ENCODE measurements at regions not wholly inside any gene's neighbourhood (a gene's known extent, or its start where the extent isn't known, plus 50 kb on each side); places are given as distances from the start of the nearest gene placed in this dataset.
"Not testable (repeated sequence)": the region's sequence is repeated elsewhere in the genome, so short reads cannot be mapped to it uniquely, and the experiment has no call there.

GRCh38 chr2:8324901-8325300, 357.0 kb upstream of the ID2 start:
- no peak for DNase-seq (ENCODE audit: low spot score)

DNA sequence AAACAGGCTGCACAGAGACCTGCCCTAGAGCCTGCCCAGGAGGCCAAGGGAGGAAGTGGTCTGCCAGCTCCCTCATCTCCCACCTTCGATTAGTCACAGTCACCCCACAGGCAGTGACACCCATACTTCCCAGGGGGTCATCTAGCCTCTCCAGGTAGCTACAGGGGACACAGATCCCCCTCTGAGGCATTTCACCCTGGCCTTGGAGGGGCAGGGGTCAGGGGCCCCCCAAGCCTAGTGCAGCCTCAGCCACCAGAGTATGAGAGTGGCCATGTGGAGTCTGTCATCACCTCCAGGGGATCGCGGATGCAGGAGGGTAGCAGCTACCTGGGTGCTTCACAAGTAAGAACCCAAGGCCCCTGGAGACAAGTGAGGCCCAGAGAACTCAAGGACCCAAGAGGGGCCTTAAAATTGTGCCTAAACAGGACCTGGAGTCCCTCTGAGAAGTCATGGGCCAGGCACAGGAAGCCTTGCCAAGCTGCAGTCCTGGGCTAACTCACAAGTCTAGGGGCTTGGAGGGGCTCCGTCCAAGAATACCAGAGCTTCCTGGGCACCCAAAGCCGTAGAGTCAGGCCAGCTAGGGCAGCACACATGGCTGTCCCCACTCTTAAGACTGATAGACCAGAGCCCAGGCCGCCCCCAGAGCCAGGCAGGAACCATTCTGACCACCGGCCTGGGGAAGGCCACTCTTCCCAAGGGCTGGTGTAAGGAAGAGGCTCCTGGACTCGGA, 354.3 kb upstream of the ID2 start:
- no peak for DNase-seq (ENCODE audit: low spot score)

DNA sequence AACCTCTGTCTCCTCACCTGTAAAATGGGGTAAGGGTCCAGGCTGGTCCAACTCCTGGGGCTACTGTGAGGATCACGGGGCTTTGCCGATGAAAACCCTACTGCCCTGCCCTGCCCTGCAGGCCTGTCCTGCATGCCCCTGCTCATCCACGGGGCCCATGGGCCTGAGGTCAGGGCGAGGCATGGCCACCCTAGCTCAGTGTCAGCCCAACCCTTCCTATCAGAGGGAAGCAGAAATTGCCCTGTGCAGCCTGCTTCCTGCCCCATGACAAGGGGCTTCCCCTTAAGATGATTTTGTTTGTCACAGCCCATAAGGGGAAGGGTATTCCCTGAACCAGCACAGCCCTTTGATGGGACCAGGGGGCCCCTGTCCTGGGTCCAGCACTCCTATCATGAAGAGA, 353.6 kb upstream of the ID2 start:
- no peak for DNase-seq (ENCODE audit: low spot score)

DNA sequence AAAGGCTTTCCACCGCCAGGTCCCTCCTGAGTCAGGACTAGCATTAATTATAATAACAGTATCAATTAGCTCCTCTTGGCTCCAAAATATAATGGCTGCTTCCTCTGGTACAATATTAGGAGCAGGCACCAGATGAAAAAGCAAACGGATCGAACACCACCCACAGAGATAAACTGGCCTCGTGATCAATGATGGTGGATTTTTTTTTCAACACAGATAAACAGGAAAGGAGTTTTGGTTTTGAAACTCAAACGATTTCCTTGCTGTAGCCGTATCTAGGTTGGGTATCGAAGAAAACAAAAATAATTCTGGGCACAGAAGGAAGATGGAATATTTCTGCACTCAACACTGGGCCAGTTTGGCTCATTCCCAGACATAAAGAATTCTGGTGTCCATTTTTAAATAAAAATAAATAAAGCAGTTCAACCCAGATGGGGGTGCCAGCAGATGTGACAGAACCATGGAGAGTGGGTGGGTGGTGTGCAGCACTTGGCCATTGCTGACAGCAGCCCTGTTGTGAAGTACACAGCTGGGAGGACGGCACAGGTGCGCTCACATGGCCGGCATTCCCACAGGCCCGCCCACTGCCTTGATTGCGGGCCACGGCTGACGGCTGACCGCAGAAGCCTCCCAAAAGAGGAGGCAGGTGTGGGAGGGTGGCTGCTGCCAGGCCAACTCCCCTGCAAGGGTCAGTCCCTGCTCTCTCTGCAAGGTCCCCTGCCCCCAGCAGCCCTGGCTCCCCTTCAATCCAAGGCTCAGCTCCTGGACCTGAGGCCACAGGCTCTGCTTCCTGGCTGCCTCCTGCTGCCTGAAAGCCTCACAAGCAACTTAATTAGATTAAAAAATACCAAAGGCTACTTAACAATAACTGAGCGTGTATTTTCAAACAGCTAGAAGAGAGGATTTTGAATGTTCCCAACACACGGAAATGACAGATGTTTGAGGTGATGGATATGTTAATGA, 351.9 kb upstream of the ID2 start:
- no peak for DNase-seq (ENCODE audit: low spot score)

- DNase-seq (ENCODE audit: low spot score) = no peak
These were observed 350.8 kb upstream of the ID2 start for GRCh38 chr2:8331068-8331467.

DNA sequence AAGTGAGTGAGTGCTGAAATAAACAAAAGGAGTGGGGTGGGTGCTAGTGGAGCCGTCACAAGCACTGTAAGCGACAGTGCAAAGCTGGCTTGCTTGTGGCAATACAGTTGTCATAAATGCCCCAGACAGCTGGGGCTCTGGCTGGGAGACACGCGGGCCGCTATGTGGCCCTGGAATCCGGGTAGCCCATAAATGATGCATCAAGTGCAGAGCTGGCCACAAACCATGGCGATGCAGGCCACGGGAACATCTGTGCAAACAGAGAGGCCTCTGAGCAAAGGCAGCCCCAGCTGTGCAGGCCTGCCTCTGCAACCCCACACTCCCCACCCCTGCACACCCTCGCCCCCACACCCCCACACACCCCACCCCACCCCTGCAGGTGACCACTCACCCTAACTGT, 349.2 kb upstream of the ID2 start:
- DNase-seq (ENCODE audit: low spot score) = no peak

DNA sequence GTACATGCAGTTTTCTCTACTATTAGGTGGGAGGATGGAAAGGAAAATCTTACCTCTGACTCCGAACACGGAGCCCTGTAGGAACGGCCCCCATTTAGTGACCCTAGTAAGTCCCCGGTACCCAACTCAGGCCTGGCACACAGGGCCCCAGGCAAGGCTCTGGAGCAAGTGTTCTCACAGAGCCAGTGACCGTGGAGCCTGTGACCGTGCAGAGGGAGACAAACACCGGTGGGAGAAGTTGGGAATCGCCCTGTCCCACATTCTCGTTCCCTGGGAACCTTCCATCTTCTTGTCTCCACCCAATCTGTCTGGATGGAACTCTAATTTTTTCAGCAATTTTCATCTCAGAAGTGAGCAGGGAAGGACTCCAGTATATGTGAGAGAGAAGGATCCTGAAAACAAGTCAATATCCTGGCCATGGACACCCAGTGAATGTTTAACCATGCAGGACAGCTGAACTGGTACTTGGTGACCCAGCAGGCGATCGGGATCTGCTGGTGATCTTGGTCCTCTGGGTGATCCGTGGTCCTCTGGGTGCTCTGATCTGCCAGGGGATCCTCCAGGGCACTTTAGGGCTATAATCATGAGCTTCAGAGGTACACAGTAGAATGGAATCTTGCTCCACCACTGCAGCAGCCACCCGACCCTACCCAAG, 348.6 kb upstream of the ID2 start:
- no peak for DNase-seq (ENCODE audit: low spot score)

DNA sequence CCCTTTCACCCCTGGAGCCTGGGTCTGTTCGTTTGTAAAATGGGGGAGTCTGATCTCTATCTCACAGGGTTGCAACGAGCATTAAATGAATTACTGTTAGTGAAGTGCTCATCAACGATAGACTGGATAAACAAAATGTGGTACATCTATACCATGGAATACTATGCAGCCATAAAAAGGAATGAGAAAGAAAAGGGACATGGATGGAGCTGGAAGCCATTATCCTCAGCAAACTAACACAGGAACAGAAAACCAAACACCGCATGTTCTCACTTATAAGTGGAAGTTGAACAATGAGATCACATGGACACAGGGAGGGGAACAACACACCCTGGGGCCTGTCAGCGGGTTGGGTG, 348.0 kb upstream of the ID2 start:
- not testable (repeated sequence) for DNase-seq (ENCODE audit: low spot score)

DNA sequence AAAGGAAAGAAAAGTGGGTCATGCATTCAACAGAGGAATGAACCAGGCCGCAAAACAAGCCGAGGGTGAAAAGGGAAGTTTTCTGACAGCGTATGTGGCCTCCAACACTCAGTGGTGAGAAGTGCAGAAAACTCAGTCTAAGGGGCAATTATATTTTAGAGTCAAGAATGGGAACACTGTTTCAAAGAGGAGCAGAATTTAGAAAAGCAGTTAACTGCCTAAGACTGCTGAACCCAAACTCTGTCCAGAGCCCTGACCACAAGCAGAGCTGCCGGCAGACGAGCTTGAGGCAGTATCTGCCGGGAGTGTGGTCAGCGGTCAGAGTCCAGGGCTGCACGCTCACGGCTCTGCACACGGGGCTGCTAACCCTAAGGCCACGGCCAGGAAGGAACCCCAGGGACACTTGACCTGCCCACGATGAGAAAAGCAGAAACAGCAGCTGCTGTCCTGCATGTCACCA, 347.0 kb upstream of the ID2 start:
- DNase-seq (ENCODE audit: low spot score) = no peak

- no peak for DNase-seq (ENCODE audit: low spot score)
These were observed 346.1 kb upstream of the ID2 start for GRCh38 chr2:8335801-8336200.

DNA sequence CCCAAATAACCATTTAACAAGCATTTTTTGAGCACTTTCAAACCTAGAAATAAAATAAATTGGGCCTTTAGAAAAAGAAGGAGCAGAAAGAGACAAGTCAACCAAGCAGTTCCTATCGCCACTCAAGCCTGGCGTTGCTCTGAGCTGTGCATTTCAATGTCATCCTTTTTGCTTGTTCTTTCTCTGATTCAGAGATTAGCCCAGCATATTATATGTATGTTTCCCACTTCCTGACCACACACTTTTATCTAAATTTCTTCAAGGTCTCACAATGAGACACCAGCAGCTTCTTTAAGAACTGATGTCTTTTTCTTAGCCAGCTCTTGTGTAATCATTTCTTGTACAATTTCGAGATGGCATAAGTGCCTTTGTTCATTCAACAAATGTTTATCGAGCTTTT, 344.5 kb upstream of the ID2 start:
- DNase-seq (ENCODE audit: low spot score) = no peak

GRCh38 chr2:8342407-8342806, 339.4 kb upstream of the ID2 start:
- no peak for DNase-seq (ENCODE audit: low spot score)

DNA sequence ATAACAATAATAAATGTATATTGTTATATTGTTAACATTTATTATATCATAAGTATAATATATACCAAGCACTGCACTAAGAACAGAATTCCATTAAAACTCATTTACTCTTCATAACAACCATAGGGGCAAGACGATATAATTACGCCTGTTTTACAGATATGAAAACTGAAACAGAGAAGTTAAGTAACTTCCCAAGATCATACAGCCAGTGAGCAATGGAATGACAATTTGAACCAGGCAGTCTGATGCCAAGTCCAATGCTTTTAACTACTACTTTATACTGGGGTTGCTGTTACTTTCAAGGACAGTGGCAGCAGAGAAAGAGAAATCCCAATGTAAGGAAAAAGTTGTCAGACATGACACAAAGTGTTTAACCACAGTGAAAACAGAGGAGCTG, 338.8 kb upstream of the ID2 start:
- no peak for DNase-seq (ENCODE audit: low spot score)

GRCh38 chr2:8344144-8345097, 337.4 kb upstream of the ID2 start:
- no peak for DNase-seq (ENCODE audit: low spot score)

- DNase-seq (ENCODE audit: low spot score) = no peak
These were observed 336.7 kb upstream of the ID2 start for GRCh38 chr2:8345200-8345599.

DNA sequence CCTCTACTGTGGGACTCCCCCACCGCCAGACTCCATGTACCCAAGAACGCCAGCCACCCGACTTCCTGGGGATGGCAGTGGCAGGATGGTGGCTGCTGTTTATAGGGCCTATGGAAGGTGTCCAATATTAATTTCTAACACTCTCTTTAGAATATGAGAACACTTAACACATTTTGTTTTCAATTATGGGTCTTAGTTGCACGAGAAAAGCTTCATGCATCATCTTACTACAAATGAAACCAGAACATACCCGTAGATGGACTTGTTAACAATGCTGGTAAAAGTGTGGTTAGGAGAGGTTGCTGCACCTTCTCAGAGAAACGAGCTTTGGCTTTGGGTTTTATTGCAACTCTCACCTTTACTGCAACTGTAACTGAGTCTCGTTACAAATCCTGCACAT, 335.6 kb upstream of the ID2 start:
- no peak for DNase-seq (ENCODE audit: low spot score)

GRCh38 chr2:8346706-8347430, 335.0 kb upstream of the ID2 start:
- no peak for DNase-seq (ENCODE audit: low spot score)

DNA sequence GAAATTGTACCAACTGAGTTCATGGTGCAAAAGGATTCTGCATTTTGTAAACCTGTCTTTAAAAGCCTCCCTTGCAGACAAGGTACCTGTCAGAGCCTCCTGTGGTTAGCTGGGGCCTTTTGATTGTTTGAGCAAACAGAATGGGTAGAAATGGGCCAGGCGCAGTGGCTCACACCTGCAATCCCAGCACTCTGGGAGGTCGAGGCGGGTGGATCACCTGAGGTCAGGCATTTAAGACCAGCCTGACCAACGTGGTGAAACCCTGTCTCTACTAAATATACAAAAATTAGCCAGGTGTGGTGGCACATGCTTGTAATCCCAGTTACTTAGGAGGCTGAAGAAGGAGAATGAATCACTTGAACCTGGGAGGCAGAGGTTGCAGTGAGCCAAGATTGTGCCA, 332.9 kb upstream of the ID2 start:
- DNase-seq (ENCODE audit: low spot score) = not testable (repeated sequence)

DNA sequence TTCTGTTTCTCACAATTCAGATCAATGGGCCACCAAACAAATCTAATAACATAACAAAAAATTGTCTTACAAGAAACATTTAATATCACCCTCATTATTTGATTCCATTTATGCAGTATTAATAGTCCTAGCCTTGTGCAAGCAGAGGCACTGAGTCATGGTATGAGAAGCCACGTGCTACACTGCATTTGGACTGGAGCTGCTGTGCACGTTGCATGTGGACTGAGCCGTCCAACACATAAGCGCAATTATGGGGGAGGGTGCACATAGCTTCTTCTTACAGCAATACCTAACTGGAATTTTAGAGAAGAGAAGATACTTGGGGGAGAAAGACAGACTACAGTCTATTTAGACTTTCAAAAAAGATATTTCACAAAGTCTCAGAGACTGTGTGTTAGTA, 329.6 kb upstream of the ID2 start:
- no peak for DNase-seq (ENCODE audit: low spot score)

GRCh38 chr2:8352989-8353388, 328.9 kb upstream of the ID2 start:
- no peak for DNase-seq (ENCODE audit: low spot score)

Data from SK-N-DZ (cell line).